A673 (cell line): ENCODE measurements at regions not wholly inside any gene's neighbourhood (a gene's known extent, or its start where the extent isn't known, plus 50 kb on each side); places are given as distances from the start of the nearest gene placed in this dataset.
"Not testable (repeated sequence)": the region's sequence is repeated elsewhere in the genome, so short reads cannot be mapped to it uniquely, and the experiment has no call there.

Source experiments
- CTCF ChIP-seq: fragments of 300-800, 200-600 bp; sonication (generic); conservative IDR thresholded peaks from 2 replicates; pipeline ENCODE4 v1.5.1; 2017; ENCODE audit warnings: low read depth, mild to moderate bottlenecking, antibody characterized with exemption, low read length, moderate library complexity, mixed read lengths
- EZH2 ChIP-seq: fragments of 200-600 bp; sonication (generic); IDR thresholded peaks from 2 replicates; pipeline ENCODE4 v1.6.1; 2017; ENCODE audit warnings: borderline replicate concordance, low read depth, mild to moderate bottlenecking, mixed read lengths, antibody characterized with exemption, low read length; ENCODE audit not compliant: poor library complexity, severe bottlenecking

GRCh38 chr11:3580487-3581388 lies 61.1 kb downstream of the ART5 start:
- peak; percentile 46 for TF ChIP-seq CTCF
- not testable (repeated sequence) for TF ChIP-seq EZH2
